ENCODE measurements at regions not wholly inside any gene's neighbourhood (a gene's known extent, or its start where the extent isn't known, plus 50 kb on each side); places are given as distances from the start of the nearest gene placed in this dataset.

DNA sequence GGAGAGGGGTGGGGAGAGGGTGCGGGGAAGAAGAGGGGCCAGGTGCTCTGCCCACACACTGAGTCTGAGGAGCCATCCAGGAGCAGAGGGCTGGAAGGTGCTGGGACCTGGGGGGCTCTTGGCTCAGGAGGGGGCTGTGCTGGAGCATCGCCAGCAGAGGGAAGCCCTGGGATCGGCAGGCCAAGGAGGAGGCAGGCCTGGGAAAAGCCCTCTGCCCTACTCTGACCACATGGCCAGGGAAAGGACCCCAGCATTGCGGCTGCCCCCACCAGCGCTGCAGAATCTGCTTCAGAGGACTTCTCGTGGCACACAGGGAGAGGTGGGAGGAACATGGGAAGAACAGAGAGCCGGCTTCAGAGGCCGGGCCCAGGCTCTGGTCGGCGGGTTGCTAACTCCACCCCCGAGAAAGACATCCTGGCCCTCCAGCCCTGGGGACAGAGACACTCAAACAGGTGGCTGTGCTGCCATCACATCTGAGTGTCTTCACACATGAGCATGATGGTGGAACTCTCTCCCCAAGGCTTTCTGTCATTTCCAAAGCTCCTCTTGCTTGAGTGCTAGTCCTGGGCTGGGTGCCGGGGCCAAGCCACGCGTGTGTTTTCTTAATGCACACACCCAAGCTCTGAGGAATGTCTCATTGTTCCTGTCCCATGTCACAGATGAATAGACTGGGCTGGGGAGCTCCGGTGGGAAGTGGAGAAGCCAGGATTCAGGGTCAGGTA lies 1378.0 kb downstream of the BRD1 start:
- DNase-seq = no peak

- DNase-seq = no peak
These were observed 1378.9 kb downstream of the BRD1 start for GRCh38 chr22:48448821-48449220.

DNA sequence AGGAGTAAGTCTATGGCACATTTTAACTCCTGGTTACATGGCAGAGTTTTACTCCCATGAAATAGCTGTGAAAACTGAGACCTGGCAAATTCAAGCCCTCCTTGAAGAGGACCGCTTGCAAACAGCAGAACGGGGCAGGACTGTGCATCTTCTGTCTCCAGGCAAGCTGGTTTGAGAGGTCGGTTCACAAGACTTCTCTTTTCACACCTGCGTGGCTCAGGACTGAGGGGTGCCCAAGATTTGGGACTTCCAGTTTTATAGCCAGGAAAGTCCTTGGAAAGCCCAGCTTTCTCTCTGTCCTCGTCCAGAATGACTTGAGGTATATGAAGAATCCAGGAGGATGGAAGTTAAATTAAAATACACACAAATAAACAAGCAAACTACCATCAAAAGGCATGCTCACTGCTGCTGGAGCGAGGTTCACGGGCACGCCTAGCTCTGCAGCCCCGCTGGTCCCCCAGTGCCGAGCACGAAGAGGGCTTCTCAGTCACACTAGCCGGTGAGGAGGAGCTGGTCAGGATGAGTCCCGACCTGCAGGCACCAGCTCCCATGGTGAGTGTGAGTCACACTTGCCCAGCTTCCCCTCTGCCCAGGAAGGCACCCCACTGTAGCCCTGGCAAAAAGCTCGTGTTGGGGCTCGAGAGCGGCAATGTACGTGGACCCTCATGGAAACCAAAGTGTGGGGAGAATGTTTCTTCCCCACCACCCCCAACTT lies 1382.4 kb downstream of the BRD1 start:
- no peak for DNase-seq

DNA sequence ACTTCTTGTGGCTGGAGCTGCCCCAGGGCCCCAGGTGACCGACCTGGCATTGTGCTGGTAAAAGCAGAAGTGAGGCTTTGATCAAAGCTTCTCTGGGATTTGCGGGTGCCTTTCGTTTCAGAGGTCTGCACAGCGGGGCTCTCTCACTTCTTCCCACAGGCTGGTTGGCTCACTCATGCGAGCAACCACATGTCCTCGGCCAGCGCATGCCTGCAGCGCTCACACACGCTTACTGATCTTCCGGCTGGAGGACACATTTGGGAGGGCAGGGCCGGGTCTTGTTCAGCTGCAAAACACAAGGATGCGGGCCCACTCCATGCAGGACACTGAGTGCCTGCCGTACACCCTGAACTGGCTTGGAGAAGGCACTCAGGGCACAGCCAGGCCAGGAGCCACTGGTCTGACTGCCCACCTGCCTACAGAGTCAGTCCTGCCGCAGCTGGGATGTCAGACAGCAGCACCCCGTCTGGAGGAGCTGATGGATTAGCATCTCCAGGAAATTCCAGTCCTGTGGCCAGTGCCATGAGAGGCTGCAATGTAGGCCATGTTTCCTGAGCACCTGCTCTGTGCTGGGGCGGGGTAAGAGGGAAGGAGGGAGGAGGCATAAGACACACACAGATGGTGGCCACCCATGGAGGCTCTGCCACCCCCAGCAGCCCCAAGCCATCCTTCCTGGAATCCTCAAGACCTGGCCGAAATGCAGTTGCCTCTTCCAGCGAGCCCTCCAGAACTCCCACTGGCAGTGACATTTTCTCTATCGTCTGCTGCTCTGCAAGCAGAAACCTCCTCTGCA lies 1383.2 kb downstream of the BRD1 start:
- DNase-seq = no peak

DNA sequence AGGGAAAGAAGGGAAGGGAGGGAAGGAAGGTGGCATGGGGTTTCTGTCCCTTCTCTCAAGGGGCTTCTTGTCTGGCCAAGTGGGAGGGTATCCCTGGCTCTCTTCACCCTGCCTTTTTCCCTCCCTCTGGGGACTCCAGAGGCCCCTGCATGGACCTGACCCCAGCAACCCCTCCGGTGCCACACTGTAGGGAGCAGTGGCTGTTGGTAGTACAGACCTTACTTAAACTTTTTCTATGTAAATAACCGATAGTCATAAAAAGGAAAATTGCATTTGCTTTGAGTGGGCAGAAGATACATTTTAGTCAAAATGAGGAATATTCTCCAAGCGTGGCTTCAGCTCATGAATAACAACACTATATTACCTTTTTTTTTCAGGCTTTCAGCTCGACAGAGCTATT lies 1384.0 kb downstream of the BRD1 start:
- DNase-seq = no peak

- no peak for DNase-seq
These were observed 1385.0 kb downstream of the BRD1 start for GRCh38 chr22:48442663-48443062.

DNA sequence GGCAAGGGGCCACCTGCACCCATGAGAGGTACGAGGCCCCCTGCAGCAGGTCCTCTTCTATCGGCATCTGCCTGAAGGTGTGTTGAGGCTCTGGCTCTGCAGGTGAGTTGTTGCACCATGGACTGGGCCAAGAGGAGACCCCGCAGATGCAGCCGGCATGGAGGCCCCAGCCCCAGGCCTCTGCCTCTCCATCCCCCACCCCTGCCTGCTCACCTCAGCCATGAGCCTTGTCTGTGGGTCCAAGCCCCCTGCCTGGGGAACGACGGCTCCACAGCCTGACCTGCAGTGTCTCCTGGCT lies 1386.2 kb downstream of the BRD1 start:
- no peak for DNase-seq

DNA sequence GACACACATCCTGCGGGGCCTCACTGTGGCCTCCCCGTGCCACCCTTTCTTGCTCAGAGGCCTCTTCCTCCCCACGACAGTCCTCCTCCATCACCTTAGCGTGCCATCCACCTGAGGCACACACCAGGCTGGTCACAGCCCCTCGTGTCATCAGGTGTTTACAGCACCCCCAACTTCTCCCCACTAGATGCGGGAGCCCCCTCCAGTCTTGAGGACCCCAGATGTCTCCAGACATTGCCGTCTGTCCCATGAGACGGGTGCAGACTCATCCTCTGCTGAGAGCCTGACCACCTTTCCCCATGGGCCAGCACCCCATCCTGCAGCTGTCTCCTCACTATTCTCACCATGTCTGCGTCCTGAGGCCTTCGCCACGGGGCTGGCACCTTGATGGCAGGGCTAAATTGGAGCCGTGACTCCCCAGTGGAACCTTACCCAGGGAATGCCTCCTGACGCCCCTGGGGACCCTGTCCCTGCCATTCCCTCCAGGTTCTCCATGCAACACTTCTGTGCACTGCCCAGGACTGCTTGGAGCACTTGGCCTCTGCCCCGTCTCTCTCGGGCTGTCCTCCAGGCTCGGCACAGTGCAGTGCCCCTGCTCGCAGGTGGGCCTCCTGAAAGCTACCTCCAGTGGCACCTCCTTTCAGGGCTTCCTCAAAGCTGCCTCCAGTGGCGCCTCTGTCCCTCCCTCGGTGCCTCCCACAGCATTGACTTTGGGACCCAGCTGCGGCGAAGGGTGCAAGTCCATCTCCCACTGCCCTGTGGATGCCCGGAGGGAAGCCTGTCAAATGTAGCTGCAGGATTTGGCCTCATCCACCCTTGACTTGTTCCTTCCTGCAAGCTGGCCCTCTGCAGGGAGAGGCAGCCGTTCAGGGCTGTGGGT lies 1386.8 kb downstream of the BRD1 start:
- DNase-seq = no peak

- DNase-seq = no peak
These were observed 1387.5 kb downstream of the BRD1 start for GRCh38 chr22:48440176-48440575.

DNA sequence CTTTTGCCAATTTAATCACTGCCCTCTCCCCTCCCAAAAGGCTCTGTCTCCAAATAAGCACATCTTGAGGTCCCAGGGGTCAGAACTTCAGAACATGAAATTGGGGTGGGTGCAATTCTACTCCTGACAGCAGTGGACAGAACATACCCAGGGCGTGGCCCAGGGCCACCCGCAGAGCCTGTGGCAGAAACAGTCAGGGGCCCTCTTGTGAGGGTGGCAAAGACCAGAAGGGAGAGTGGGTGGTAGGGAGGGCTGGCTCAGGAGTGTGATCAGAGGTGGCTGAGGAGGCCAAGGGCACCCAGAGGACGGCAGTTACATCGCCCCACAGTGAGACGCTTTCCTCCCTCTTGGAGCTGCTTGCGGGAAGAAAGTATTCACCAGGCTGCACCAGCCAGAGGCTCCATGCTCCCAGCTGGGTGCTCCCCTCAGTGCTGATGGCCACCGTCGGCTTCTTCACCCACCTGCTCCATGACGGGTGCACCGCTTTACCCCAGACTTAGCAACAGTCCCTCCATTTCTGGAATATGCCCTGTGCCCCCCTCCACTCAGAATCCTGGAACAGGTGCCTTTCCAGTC lies 1388.0 kb downstream of the BRD1 start:
- no peak for DNase-seq

DNA sequence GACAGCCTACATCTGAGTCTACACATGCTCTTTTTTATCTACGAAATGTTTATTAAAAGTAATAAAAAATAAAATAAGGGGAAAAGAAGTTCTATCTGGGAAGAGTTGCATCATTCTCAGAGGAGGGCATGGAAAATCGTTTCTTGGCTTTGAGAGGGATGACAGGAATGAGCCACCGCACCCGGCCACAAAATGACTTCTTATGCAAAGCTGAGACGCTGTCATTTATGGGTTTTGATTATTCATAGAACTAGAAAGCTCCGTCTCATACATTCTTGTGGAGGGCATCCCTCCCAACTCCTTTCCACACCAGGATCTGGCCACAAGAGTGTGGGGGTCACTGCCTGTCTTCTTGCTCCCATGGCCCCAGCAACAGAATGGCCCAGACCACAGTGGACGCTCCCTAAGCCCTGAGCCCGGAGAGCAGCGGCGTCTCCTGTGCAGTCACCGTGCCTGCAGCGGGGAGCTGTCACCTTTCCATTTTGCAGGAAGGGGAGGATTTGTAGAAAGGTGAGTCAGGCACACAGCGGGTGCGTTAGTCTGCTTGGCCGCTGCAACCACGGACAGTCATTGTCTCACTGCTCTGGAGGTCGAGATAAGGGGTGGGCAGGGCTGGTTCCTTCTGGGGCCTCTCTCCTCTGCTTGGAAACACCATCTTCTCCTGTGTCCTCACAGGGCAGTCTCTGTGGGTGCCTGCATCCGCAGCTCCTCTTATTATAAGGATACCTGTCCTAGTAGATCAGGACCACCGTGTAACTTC lies 1388.7 kb downstream of the BRD1 start:
- DNase-seq = no peak

GRCh38 chr22:48438096-48438495 lies 1389.6 kb downstream of the BRD1 start:
- no peak for DNase-seq

GRCh38 chr22:48436201-48436931 lies 1391.3 kb downstream of the BRD1 start:
- DNase-seq = no peak

- no peak for DNase-seq
These were observed 1392.8 kb downstream of the BRD1 start for GRCh38 chr22:48434868-48435250.

DNA sequence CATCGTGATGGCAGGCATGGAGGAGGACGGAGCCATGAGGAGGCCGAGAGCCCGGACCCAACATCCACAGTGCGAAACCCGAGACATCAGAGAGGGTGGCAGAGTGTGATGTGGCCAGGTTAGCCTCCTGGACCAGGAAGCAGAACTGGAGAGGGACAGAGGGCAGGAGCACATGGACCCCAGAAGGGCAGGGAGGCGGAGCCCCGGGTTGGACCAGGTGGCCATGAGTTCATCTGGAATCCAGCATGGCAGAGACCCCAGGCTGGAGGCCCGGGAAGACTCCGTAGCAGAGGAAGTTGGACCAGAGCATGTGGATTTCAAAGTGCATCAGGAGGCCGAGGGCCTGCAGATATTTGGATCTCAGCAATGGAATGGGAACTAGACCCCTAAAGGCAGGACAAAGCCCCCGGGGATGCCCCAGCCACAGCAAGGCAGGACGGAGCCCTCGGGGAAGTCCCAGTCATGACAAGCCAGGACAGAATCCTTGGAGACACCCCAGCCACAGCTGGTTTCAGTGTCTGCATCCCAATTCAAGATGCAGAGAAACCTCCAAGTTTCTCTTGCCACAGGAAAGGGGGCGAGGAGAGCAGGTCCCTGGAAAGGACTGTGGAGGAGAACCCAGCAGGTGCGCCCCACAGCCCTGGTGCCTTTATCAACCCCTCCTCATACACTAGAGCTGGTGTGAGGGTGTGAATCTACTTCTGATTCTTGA lies 1393.4 kb downstream of the BRD1 start:
- no peak for DNase-seq

- no peak for DNase-seq
These were observed 1394.0 kb downstream of the BRD1 start for GRCh38 chr22:48433647-48434046.

DNA sequence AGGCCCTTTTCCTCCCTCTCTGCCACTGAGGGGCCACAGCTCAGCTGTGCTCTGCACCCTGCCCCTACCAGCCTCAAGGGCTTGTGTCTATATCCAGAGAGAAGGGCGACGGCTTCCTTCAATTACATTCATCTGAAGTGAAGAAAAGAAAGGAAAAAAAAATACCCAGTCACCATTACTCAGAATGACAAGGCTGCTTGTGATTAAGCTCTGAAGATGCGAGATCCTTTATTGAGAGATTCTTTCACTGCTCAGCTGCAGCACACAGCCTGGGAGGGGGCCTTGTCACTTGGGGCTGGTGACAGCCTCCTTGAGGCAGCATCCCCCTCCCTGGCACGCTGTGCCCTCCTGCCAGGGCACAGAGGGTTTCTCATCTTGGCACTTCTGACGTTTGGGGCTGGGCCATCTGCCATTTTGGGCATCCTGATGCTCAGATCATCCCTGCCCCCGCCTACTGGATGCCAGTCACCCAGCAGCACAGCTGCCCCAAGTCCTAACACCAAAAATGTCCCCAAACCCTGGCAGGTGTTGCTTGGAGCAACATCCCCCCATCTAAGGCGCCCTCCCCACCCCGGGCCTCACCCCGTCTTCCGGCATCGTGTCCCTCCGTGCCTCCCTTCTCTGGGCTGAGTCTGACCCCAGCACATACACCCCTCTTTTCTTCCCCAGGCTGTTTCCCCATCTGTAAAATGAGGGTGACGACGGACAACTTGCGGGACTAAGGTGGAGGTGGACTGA lies 1394.7 kb downstream of the BRD1 start:
- DNase-seq = no peak

GRCh38 chr22:48431536-48432315 lies 1395.9 kb downstream of the BRD1 start:
- no peak for DNase-seq

DNA sequence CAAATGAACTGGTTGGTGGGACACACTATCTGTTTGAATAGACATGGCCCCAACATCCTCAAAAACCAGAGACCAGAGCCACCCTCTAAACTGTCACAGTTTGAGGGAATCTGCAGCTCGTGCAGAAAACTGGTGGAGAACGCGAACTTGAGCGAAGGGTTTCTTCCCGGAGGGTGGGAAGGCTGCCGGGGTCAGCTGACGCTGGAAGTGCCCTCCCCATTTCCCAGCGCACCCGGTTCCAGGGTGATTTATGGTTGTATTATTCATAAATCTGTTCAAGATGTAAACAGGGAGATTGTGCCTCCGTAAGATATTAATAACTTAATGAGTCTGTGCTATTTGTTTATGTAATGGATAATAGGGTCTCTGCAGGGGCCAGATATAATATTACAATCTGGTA lies 1396.7 kb downstream of the BRD1 start:
- no peak for DNase-seq
